HCT116 (cell line): ENCODE measurements at regions not wholly inside any gene's neighbourhood (a gene's known extent, or its start where the extent isn't known, plus 50 kb on each side); places are given as distances from the start of the nearest gene placed in this dataset.

Source experiments
- ATAC-seq: fragments of 200-7000 bp; cut with Tn5 transposase; 2 replicates; pipeline ENCODE4 v1.9.1; 2020; ENCODE audit warnings: mild to moderate bottlenecking, moderate library complexity
- BruUV-seq: library from RNA; stranded (reverse); fragments of 400-500 nt; replicated peaks from 2 replicates; lab custom pipeline; 2021; lab: Mats Ljungman, UMichigan
- CTCF ChIA-PET: fragments of 300-600 bp; sonication (Branson Sonifier 250); formaldehyde crosslinking; loops from one replicate; lab custom pipeline; 2021; ENCODE audit warnings: antibody characterized with exemption; lab: Charles Lee
- POLR2A ChIA-PET: fragments of 300-600, 350-600 bp; sonication (Branson Sonifier 250); formaldehyde crosslinking; loops from one replicate; lab custom pipeline; 2021; ENCODE audit warnings: antibody characterized with exemption; lab: Charles Lee
- RAD21 ChIA-PET, 2 experiments: fragments of 300-600 bp; sonication (Branson Sonifier 250); formaldehyde crosslinking; loops; one replicate each; lab custom pipeline; 2023; ENCODE audit warnings: low total read pairs in 2 of 2; ENCODE audit not compliant: uncharacterized antibody in 2 of 2, unreplicated experiment in 2 of 2, low non-redundant PET in 1 of 2; lab: Charles Lee
- DNase-seq: peaks from one replicate; pipeline ENCODE4 v3.0.0-alpha.2; 2010; ENCODE audit warnings: low read depth, low spot score
- H2AFZ ChIP-seq: fragments of 200-600 bp; shearing (Covaris generic), sonication (generic); 2 replicates; pipeline ENCODE4 v1.6.1; 2017; ENCODE audit warnings: low read depth, mixed run types, mixed read lengths, antibody characterized with exemption, low read length; ENCODE audit not compliant: poor library complexity, severe bottlenecking
- H3K27ac ChIP-seq: 2 replicates; pipeline ENCODE4 v1.5.1; 2012; ENCODE audit warnings: low read depth, low read length
- H3K27me3 ChIP-seq: fragments of 200-600 bp; sonication (generic); 2 replicates; pipeline ENCODE4 v1.6.1; 2016; ENCODE audit warnings: mixed run types, low read length, mixed read lengths; ENCODE audit not compliant: insufficient read depth
- H3K36me3 ChIP-seq, 2 experiments: fragments of 200-500 bp in 1 of 2; fragments of 200-600 bp in 1 of 2; sonication (Bioruptor generic) in 1 of 2; sonication (generic) in 1 of 2; 2 replicates each; pipeline versions ENCODE4 v1.5.1 to v1.6.1; 2014 to 2016; ENCODE audit warnings: low read length in 2 of 2, inconsistent platforms in 1 of 2, mixed read lengths in 1 of 2, mixed run types in 1 of 2; ENCODE audit not compliant: insufficient read depth in 2 of 2, control insufficient read depth in 1 of 2
- H3K4me1 ChIP-seq, 2 experiments: fragments of 200-600 bp in 1 of 2; sonication (generic) in 1 of 2; 2 replicates each; pipeline versions ENCODE4 v1.5.1 to v1.6.1; 2012 to 2017; ENCODE audit warnings: low read length in 2 of 2, inconsistent platforms in 1 of 2, mild to moderate bottlenecking in 1 of 2, mixed read lengths in 1 of 2, mixed run types in 1 of 2, moderate library complexity in 1 of 2; ENCODE audit not compliant: insufficient read depth in 2 of 2, control insufficient read depth in 1 of 2
- H3K4me2 ChIP-seq: fragments of 200-600 bp; sonication (generic); 2 replicates; pipeline ENCODE4 v1.6.1; 2017; ENCODE audit warnings: mixed run types, low read length, mixed read lengths
- H3K4me3 ChIP-seq, 2 experiments: fragments of 200-600 bp in 1 of 2; sonication (generic) in 1 of 2; replicated peaks in 1 of 2; 2 replicates each; pipeline ENCODE4 v1.5.1; 2011 to 2016; ENCODE audit warnings: low read length in 2 of 2, control low read depth in 1 of 2, low read depth in 1 of 2, mild to moderate bottlenecking in 1 of 2, mixed read lengths in 1 of 2, mixed run types in 1 of 2
- H3K79me2 ChIP-seq: fragments of 200-600 bp; sonication (generic); 2 replicates; pipeline ENCODE4 v1.6.1; 2017; ENCODE audit warnings: mild to moderate bottlenecking, mixed run types, low read length, moderate library complexity, mixed read lengths; ENCODE audit not compliant: insufficient read depth
- H3K9ac ChIP-seq: fragments of 200-600 bp; sonication (generic); 2 replicates; pipeline ENCODE4 v1.6.1; 2016; ENCODE audit warnings: low read length, mixed read lengths
- H3K9me2 ChIP-seq: fragments of 200-600 bp; sonication (generic), shearing (Covaris generic); 2 replicates; pipeline ENCODE4 v1.6.1; 2017; ENCODE audit warnings: mixed run types, mild to moderate bottlenecking, moderate library complexity; ENCODE audit not compliant: insufficient read depth
- H3K9me3 ChIP-seq, 2 experiments: fragments of 200-500 bp in 1 of 2; fragments of 200-600 bp in 1 of 2; sonication (Bioruptor generic) in 1 of 2; sonication (generic) in 1 of 2; 2 replicates each; pipeline ENCODE4 v1.6.1; 2014 to 2017; ENCODE audit warnings: low read length in 2 of 2, mixed read lengths in 2 of 2, inconsistent platforms in 1 of 2, low read depth in 1 of 2, mild to moderate bottlenecking in 1 of 2, mixed run types in 1 of 2, moderate library complexity in 1 of 2; ENCODE audit not compliant: control insufficient read depth in 1 of 2, insufficient read depth in 1 of 2
- H4K20me1 ChIP-seq: fragments of 200-600 bp; sonication (generic), shearing (Covaris generic); 2 replicates; pipeline ENCODE4 v1.6.1; 2017; ENCODE audit warnings: mixed run types, mild to moderate bottlenecking, moderate library complexity; ENCODE audit not compliant: insufficient read depth
- EGR1 ChIP-seq: IDR thresholded peaks from 2 replicates; pipeline ENCODE4 v1.6.1; 2012; ENCODE audit warnings: low read depth
- ELF1 ChIP-seq: IDR thresholded peaks from 2 replicates; pipeline ENCODE4 v1.6.1; 2012; ENCODE audit warnings: low read depth, borderline replicate concordance
- EZH2 ChIP-seq: fragments of 200-600 bp; sonication (generic); IDR thresholded peaks from 2 replicates; pipeline ENCODE4 v1.6.1; 2017; ENCODE audit warnings: antibody characterized with exemption, mixed run types
- EZH2phosphoT487 ChIP-seq: fragments of 200-600 bp; IDR thresholded peaks from 2 replicates; pipeline ENCODE4 v1.6.1; 2018; ENCODE audit warnings: antibody characterized with exemption, borderline replicate concordance
- FOSL1 ChIP-seq: IDR thresholded peaks from 2 replicates; pipeline ENCODE4 v1.6.1; 2012; ENCODE audit warnings: low read depth
- JUND ChIP-seq: IDR thresholded peaks from 2 replicates; pipeline ENCODE4 v1.6.1; 2012
- POLR2A ChIP-seq: IDR thresholded peaks from 2 replicates; pipeline ENCODE4 v1.7.0; 2011; ENCODE audit warnings: borderline replicate concordance; ENCODE audit not compliant: insufficient read depth, insufficient read length; ENCODE audit errors: extremely low read depth
- POLR2AphosphoS5 ChIP-seq: IDR thresholded peaks from 2 replicates; pipeline ENCODE4 v1.6.1; 2011; ENCODE audit warnings: mild to moderate bottlenecking, low read depth, low read length, moderate library complexity
- RAD21 ChIP-seq: IDR thresholded peaks from 2 replicates; pipeline ENCODE4 v1.6.1; 2012; ENCODE audit warnings: low read depth, mild to moderate bottlenecking
- SP1 ChIP-seq: IDR thresholded peaks from 2 replicates; pipeline ENCODE4 v1.6.1; 2012; ENCODE audit warnings: low read depth
- SRF ChIP-seq: IDR thresholded peaks from 2 replicates; pipeline ENCODE4 v1.6.1; 2012; ENCODE audit warnings: low read depth
- TCF7L2 ChIP-seq: IDR thresholded peaks from 2 replicates; pipeline ENCODE4 v1.7.0; 2011; ENCODE audit warnings: borderline replicate concordance, inconsistent platforms; ENCODE audit not compliant: insufficient read depth, insufficient read length; ENCODE audit errors: extremely low read depth
- YY1 ChIP-seq: IDR thresholded peaks from 2 replicates; pipeline ENCODE4 v1.6.1; 2011; ENCODE audit warnings: low read length, low read depth, moderate library complexity, mild to moderate bottlenecking; ENCODE audit not compliant: insufficient replicate concordance; ENCODE audit errors: extremely low read depth
- ZNF274 ChIP-seq: fragments of 200-500 bp; sonication (Bioruptor generic); IDR thresholded peaks from 2 replicates; pipeline ENCODE4 v1.6.1; 2014; ENCODE audit warnings: mild to moderate bottlenecking, low read depth, low read length, inconsistent platforms
- intact Hi-C: fragments of 100-400 bp; cut with micrococcal nuclease; formaldehyde crosslinking; loops from 2 replicates; pipeline ENCODE4 v1.10.0; 2022
- TF ChIP-seq, protein P1 (sequence below), 3 experiments: fragments of 200-600 bp in 1 of 3; sonication (generic) in 1 of 3; IDR thresholded peaks in 2 of 3; conservative IDR thresholded peaks in 1 of 3; 2 replicates each; pipeline ENCODE4 v1.5.1; 2012 to 2017; ENCODE audit warnings: low read depth in 2 of 3, low read length in 2 of 3, antibody characterized with exemption in 1 of 3, borderline replicate concordance in 1 of 3, control low read depth in 1 of 3, mild to moderate bottlenecking in 1 of 3, mixed read lengths in 1 of 3, mixed run types in 1 of 3, moderate library complexity in 1 of 3; ENCODE audit not compliant: insufficient read depth in 1 of 3
- TF ChIP-seq, protein P2 (sequence below): IDR thresholded peaks from 2 replicates; pipeline ENCODE4 v1.6.1; 2012

DNA sequence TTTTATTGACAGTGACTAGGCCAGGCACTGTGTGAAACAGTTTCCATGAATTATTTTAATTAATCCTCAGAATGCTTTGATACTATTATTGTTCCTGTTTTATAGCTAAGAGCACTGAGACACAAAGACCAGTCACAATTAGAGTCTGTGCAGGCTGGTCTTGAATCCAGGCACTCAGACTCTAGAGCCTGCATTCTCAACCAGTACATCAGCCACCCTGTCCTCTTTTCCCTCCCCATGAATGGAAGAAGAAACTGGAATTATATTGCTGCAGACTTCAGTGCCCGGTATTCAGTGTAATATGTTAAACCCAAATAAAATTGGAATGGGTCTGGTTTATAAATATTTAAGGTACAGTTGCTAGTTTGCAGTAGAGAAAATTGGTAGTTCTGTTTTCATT is 303.0 kb upstream of the RGS6 start:
- no peak overlapping the region for H3K27ac ChIP-seq
- H3K4me1 ChIP-seq: no peaks in the 10 kb centered on the region
- ChIA-PET RAD21 (no interaction called here), CTCF (no interaction called here), POLR2A (no interaction called here)
- intact Hi-C loops: no loop called here
- no peaks in the 10 kb centered on the region for H3K79me2 ChIP-seq
- no peak for DNase-seq
- H3K27me3 ChIP-seq: no peaks in the 10 kb centered on the region
- no peak overlapping the region for H3K9ac ChIP-seq
- H3K4me3 ChIP-seq: no peak overlapping the region
- H3K4me2 ChIP-seq: no peak overlapping the region
- H3K9me3 ChIP-seq: no peaks in the 10 kb centered on the region
- no peak for ATAC-seq
- H3K9me2 ChIP-seq: no peaks in the 10 kb centered on the region
- no peak for TF ChIP-seq POLR2A
- TF ChIP-seq, protein P1, sequence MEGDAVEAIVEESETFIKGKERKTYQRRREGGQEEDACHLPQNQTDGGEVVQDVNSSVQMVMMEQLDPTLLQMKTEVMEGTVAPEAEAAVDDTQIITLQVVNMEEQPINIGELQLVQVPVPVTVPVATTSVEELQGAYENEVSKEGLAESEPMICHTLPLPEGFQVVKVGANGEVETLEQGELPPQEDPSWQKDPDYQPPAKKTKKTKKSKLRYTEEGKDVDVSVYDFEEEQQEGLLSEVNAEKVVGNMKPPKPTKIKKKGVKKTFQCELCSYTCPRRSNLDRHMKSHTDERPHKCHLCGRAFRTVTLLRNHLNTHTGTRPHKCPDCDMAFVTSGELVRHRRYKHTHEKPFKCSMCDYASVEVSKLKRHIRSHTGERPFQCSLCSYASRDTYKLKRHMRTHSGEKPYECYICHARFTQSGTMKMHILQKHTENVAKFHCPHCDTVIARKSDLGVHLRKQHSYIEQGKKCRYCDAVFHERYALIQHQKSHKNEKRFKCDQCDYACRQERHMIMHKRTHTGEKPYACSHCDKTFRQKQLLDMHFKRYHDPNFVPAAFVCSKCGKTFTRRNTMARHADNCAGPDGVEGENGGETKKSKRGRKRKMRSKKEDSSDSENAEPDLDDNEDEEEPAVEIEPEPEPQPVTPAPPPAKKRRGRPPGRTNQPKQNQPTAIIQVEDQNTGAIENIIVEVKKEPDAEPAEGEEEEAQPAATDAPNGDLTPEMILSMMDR (IDR thresholded peaks at IDR 0.05 in 2 of 3, conservative IDR thresholded peaks at IDR 0.05 in 1 of 3; ENCODE audit: borderline replicate concordance in 1 of 3, insufficient read depth in 1 of 3, low read depth in 2 of 3, low read length in 2 of 3): no peak
- no peak for TF ChIP-seq RAD21
- TF ChIP-seq, protein P2, sequence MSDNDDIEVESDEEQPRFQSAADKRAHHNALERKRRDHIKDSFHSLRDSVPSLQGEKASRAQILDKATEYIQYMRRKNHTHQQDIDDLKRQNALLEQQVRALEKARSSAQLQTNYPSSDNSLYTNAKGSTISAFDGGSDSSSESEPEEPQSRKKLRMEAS: no peak
- TF ChIP-seq JUND: no peak
- no peak for TF ChIP-seq TCF7L2
- TF ChIP-seq EGR1: no peak
- TF ChIP-seq SRF: no peak
- TF ChIP-seq POLR2AphosphoS5: no peak
- TF ChIP-seq EZH2: no peak
- no peak for TF ChIP-seq ZNF274
- TF ChIP-seq YY1: no peak
- TF ChIP-seq FOSL1: no peak
- TF ChIP-seq EZH2phosphoT487: no peak
- no peak for TF ChIP-seq SP1
- TF ChIP-seq ELF1: no peak
- TF ChIP-seq, all 23 proteins: peak for 0
- no peaks in the 10 kb centered on the region for H3K36me3 ChIP-seq
- BruUV-seq: no TSS peak
- H2AFZ ChIP-seq: no peak overlapping the region
- no peaks in the 10 kb centered on the region; the same call in 1 of the 2 replicates for H4K20me1 ChIP-seq
